Femur (tissue), 1 donor: ENCODE measurements at regions not wholly inside any gene's neighbourhood (a gene's known extent, or its start where the extent isn't known, plus 50 kb on each side); places are given as distances from the start of the nearest gene placed in this dataset.
A peak's percentile ranks its signal among the peaks of the same experiment; 100 is the strongest.
"Not testable (repeated sequence)": the region's sequence is repeated elsewhere in the genome, so short reads cannot be mapped to it uniquely, and the experiment has no call there.

Experiments
- DNase-seq: peaks from one replicate; pipeline ENCODE4 v3.0.0-alpha.2; 2017

DNA sequence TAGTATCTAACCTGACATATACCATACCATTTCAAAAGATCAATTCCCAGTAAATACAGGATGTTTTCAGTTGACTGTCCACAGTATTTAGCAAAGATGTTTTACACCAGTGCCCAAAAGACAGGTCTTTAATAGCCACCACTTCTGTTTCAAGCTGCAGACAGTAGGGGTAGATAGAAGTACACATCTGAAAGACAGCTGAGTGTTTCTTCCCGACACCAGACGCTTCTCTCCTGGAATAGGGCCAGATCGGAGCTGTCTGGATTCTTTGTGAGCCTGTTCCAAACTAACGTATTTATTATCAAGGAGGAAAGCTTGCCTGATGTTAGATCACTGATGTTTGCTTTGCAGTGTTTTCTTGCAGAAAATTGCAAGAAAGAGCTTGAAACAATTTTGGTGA is 136.1 kb upstream of the RBMS3 start:
- peak; percentile 74 for DNase-seq

GRCh38 chr3:29145360-29145759 is 135.5 kb upstream of the RBMS3 start:
- no peak for DNase-seq

DNA sequence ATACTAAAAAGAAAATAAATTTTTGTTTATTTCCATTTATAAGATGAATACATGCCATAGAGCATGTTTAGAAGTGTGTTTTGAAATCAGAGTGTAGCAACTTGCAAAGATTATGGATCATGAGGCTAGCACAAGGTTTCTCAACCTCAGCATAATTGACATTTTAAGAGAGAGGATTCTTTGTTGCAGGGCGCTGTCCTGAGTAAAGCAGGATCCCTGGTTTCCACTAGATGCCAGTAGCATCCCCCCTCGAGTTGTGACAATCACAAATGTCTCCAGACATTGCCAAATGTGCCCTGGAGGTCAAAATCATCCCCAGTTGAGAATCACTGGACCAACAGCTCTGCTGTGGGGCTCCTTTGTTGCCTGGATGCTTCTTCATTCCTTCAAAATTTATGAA is 128.5 kb upstream of the RBMS3 start:
- no peak for DNase-seq

GRCh38 chr3:29153811-29154210 is 127.1 kb upstream of the RBMS3 start:
- DNase-seq: peak; percentile 28

DNA sequence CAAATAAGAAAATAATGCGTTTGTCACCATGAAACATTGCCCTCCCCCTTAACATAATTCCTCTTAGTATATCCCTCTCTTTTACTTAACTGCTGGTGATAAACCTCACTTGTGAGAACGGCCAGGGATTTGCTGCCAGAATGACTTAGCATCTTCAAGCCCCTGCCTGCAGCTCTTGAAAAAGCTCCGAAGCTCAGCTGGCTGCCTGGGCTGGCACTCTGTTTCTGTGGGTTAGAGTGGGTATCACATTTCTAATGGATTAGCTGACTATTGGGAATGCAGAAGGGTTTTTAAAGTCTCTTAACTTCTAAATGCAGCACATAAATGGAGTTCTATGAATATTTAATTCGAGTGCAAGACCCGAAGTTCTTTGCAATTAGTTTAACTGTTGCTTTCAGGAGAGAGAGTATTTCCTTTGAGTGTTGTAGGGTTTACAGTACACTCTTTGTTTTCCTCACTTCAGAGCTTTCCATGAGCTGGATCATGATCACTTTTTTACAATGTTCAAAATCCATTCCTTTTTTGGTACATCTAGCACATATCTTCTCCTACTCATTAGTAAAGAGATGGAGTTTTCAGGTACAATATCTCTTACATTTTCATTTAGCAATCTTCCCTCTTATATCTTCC is 124.7 kb upstream of the RBMS3 start:
- peak; percentile 38 for DNase-seq

DNA sequence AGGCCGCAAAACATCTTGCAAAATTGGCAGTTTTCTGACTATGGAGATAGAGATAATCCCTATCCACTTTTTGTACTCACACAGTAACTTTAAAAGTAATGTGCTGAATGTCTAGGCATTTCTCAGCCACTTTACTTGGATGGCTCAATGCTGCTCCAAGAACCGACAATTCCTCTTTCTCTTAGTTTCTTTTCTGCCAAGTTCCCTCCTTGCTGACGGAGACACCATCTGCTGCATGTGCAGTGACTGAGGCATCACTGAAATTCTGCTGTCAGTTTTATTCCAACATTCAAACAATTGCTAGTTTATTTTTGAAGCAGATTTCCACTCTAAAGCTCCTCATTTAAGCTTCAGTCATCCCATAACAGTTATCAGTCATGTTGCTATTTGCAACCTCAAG is 116.0 kb upstream of the RBMS3 start:
- no peak for DNase-seq

DNA sequence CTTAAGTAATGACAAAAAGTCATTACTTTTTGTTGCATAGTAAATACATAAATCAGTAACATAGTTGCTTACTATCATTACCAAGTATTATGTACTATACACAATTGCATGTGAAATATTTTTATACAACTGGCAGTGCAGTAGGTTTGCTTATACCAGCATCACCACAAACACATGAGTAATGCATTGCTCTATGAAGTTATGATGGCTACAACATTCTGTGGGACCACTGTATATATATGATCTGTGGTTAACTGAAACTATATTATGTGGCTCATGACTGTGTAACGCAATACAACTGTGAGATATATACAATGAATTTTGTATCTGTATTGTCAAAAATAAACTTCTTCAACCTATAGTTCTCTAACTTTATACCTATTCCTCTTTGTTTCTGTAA is 113.7 kb upstream of the RBMS3 start:
- no peak for DNase-seq

DNA sequence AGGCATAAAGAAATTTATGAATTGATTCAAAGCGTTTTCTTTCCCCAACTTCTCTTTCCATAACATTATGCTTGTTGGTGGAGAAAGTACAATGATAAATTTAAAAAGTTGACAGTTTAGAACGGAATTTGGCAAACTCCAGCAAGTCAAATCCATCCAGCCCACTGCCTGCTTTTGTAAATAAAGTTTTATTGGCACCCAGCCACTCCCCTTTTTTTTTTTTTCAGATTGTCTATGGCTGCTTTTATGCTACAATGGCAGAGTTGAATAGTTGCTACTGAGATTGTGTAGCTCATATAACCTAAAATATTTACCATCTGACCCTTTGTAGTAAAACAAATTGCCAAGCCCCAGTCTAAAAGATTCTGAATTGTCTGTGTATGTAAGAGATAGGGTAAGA is 112.8 kb upstream of the RBMS3 start:
- DNase-seq: no peak

DNA sequence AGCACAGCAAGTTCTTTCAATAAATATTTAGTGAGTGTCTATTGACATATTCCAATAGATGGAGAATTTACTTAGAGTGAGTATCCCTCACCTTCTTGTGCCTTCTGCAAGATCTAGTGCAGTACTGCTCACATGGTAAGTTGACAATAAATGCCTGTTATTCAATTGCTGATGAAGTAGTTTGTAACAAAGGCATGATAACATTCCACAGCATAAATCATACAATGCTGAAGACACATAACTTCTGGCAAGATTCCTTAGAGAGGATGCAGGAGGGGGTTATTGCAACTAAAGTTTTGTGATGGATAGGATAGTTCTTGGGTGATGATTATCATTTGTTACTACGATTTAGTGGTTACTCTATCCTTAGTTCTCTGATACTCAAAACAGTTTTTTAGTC is 112.2 kb upstream of the RBMS3 start:
- no peak for DNase-seq

- no peak for DNase-seq
Observed at GRCh38 chr3:29169451-29169850, 111.4 kb upstream of the RBMS3 start.

- DNase-seq: peak; percentile 30
Observed at GRCh38 chr3:29171043-29171990, 109.6 kb upstream of the RBMS3 start.

DNA sequence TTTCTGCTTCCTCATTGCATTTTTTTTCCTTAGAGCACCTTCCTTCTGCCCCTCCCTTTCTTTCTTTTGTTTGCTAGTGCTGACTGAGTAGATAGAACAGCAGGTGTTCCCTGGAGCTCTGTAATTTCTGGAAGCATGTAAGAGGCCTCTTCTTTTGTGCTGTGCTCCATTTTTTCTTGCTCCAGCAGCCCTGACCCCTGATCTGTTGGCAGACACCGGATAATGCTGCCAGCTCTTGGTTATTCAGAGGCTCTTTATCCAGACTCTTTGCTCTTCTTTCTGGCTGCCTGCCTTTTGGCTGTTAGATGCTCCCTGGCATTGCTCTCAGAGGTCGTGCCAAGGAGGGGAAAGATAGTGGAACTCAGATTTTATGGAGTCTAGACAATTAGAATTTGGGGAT is 104.4 kb upstream of the RBMS3 start:
- DNase-seq: no peak

DNA sequence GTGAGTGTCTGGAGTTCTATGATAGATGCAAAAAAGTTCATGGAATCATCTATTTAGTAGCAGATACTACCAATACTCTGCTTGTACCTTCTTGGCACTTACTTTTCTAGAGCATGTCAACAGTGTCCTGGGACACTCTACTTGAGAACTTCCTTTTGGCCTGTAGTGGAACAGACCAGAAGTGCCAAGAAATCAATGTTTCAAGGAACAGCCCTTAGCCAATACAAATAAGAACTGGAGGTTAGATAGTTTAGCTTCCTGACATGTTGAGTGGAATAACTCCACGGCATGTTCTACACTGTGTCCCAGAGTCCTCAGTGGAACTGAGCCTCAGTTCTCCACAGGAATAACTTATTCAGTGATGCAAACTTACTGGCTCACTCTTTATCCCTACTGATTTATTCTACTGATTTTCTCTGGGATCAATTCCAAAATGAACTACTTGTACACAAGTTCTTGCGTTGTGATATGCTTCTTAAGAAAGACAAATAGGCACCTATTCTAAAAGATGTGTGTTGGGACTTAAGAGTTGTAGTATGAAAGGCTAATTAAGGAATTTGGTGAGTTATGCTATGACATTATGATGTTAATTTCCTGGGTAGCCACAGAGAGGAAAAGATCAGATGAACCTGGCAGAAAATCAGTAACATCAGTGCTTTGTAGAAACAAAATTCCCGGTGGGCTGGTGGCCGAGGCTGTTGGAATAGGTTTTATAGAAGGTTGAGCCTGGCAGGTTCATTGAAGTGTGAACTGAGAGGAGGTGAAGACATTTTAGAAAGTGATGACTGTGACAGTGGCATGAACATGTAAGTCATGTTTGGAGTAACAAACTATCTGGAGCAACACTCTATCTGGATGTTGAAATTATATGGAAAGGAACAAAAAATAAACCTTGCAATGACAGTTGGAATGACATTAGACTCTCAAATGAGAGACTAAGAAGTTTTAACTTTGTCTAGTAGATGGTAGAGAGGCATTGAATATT is 101.8 kb upstream of the RBMS3 start:
- no peak for DNase-seq

GRCh38 chr3:29181149-29181780 is 99.6 kb upstream of the RBMS3 start:
- no peak for DNase-seq

- no peak for DNase-seq
Observed at GRCh38 chr3:29181872-29182271, 99.0 kb upstream of the RBMS3 start.

DNA sequence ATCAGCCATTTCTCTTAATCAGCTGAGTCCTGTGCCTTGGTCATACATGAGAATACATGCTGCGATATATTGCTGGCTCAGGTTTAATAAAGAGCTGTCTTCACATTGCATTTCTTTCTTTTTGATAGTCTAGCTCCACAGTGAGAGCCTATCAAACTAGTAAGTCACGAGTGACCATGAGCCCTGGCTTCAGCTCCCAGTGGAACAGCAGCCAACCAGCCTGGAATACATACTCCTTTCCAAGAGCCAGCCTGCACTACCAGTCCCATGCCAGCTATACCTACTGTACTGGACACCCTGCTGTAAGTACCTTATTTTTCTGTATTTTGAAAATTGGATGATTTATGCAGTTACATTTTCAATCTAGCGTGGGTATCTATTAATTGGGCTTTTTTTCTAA is 98.0 kb upstream of the RBMS3 start:
- not testable (repeated sequence) for DNase-seq

- no peak for DNase-seq
Observed at GRCh38 chr3:29183346-29184087, 97.4 kb upstream of the RBMS3 start.

- DNase-seq: no peak
Observed at GRCh38 chr3:29185706-29186105, 95.2 kb upstream of the RBMS3 start.

GRCh38 chr3:29186131-29186599 is 94.7 kb upstream of the RBMS3 start:
- DNase-seq: no peak

- DNase-seq: no peak
Observed at GRCh38 chr3:29186982-29187725, 93.7 kb upstream of the RBMS3 start.

DNA sequence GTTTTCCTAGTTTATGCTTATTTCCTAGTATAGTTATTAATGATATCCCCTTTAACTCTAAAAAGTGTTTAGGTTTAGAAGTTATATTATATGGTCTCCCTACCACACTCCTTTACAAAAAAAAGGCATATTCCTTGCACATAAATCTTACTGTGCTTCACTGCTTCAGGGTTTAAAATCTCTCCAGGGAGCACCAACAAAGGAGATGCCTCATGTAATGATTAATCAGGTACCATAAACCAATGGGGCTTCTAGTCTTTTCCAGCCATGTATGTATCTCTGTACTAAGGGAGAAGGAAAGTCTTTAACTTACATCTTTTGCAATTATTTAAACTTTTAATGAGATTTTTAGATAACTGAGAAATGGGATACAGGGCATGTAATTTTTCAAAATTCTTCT is 91.5 kb upstream of the RBMS3 start:
- DNase-seq: no peak
